Stimulated activated CD4-positive, alpha-beta T cell treated with anti-CD3 and anti-CD28 coated beads, Interleukin-4, amount 100 ng/mL, for 24 hours (primary cell): ENCODE measurements at regions not wholly inside any gene's neighbourhood (a gene's known extent, or its start where the extent isn't known, plus 50 kb on each side); places are given as distances from the start of the nearest gene placed in this dataset.
"Not testable (repeated sequence)": the region's sequence is repeated elsewhere in the genome, so short reads cannot be mapped to it uniquely, and the experiment has no call there.

Experiments used
- DNase-seq: peaks from one replicate; pipeline ENCODE4 v3.0.0-alpha.2; 2020

DNA sequence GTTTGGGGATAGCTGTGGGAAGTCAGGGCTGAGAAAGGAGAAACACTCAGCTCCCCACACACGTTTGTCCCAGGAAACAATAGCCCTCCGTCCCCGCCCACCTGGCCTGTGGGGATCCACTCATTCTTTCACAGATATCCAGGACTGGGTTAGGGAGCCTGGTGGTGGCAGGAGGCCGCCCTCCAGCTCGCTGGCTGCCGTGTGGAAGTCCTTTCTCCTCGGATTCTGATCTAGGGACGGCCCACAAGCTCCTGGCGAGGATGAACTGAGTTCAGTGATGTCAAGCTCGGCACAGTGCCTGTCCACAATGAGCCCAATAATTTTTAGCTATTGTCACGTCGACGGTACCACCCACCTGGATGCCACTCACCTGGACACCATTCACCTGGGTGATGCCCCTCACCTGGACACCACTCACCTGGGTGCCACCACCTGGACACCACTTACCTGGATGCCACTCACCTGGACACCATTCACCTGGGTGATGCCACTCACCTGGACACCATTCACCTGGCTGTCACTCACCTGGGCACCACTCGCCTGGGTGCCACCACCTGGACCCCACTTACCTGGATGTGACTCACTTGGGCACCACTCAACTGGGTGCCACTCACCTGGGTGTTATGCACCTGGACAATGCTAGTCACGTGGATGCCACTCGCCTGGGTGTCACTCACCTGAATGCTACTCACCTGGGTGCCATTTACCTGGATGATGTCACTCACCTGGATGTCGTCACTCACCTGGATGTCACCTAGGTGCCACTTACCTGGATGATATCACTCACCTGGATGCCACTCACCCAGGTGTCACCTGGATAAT, 172.5 kb upstream of the FOXF1 start:
- no peak for DNase-seq

GRCh38 chr16:86338403-86339115, 171.8 kb upstream of the FOXF1 start:
- DNase-seq: no peak

DNA sequence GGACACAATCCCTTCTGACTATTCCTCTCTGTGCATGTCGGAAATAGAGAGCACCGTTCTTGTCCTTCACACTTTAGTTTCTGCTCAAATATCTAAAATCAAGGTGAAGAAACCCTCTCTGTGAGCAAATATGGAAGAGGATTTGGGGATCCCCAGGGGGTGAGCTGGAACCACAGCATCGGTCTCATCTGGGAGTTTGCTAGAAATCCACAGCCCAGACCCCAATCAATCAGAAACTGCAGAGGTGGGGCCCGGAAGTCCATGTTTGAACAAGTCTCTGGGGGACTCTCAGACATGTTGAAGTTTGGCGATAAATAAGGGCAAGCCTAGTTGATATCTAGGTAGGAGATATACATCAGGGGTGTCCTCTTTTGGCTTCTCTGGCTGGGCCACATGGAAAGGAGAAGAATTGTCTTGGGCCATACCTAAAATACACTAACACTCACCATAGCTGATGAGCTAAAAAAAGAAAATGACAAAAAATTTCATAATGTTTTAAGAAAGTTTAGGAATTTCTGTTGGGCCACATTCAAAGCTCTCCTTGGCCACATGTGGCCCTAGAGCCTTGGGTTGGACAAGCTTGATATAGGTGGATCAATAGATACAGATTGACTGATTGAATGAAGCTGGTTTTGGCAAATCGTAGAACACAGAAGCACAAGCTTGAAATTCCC, 168.0 kb upstream of the FOXF1 start:
- DNase-seq: no peak

DNA sequence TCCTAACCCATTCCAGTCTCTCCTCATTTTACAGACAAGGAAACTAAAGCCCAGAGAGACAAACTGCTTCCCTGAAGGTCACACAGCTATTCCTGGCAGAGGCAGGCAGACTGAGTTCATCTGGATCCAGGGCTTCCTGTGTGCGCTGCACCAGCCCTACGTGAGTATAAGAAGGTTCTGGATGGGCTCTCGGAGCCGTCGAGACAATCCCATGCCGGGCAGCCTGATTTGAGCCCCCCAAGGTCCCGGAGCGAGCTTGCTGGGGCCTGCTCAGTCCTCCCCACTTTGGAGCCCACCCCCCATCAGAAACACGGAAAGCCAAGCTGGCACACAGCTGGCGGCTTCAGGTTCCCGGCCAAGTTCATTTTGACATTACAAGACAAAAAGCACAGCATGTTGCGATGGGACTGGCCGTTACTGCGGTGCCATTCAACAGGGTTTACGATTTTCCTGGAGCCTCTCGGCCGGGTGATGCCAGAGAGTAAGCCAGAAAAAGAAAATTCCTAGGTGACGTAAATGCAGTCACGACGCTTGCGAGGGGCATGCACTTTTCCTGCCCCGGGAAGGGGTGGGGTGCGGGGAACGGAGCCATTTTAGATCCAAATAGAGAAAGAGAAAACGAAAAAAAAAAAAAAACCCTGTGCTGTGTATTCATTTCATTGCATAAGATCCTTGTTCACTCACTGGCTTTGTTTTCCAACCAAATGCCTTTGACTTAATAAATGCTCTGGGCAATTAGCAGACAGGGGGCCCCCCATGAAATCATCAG, 167.1 kb upstream of the FOXF1 start:
- no peak for DNase-seq

- no peak for DNase-seq
These were observed 166.3 kb upstream of the FOXF1 start for GRCh38 chr16:86343796-86344585.

DNA sequence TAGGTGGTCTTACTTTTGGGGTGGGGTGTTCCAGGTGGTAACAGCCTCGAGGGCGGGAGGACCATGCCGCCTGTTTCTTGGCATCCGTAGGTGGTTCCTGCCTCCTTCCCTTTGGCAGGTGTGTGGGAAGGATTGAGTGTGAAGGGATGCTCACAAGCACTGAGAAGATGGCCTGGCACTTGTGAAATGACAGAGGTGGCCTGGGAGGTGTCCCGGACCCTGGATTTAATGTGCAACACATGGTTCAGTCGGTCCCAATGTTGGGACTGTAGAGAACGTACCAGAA, 165.8 kb upstream of the FOXF1 start:
- DNase-seq: no peak

DNA sequence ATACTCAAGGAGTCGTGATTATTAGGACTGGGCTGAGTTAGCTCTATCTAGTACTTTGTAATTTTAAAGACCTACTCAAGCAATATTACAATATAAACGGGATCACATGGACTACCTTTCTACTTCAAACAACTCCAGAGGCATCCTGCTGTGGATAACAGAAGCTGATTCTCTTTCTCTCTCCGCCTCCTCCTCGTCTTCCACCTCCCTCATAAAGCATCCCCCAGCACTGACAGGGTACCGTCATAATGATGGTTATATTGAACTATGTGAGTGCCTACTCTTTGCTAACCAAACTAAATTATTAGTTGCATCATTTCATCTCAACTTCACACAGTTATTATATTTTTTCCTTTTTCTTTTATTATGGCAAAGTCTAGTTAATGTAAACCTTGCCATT, 165.4 kb upstream of the FOXF1 start:
- DNase-seq: no peak

DNA sequence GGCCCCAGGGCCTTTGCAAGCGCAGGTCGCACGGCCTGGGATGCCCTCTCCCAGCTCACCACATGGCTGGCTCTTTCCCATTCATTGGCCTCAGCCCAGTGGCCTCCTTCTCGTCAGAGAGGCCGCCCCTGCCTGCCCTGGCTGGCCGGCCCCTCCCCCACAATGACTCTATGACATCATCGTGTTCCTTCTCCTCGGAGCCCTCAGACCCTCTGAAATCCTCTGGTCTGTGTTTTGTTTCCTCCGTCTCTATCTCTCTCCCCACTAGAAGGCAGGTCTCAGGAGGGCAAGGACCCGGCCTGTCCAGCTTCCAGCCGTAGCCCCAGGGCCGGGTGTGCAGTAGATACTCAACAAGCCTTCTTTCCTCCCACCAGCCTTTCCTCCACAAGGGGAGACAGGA, 164.8 kb upstream of the FOXF1 start:
- no peak for DNase-seq

DNA sequence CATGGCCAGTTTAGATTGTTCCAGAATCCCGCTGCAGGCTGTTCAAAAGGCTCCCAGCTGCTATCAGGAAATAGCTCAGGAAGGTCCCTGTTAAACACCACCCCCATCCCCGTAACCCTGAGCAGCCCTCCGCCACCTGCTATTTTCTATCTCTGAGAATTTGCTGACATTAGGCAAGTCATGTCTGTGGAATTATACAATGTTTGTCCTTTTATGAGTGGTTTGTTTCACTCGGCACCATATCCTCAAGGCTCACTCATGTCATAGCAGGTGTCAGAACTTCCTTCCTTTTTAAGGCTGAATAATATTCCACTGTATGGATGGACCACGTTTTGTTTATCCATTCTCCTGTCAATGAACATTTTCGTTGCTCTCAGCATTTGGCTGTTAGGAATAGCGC, 164.3 kb upstream of the FOXF1 start:
- DNase-seq: no peak

DNA sequence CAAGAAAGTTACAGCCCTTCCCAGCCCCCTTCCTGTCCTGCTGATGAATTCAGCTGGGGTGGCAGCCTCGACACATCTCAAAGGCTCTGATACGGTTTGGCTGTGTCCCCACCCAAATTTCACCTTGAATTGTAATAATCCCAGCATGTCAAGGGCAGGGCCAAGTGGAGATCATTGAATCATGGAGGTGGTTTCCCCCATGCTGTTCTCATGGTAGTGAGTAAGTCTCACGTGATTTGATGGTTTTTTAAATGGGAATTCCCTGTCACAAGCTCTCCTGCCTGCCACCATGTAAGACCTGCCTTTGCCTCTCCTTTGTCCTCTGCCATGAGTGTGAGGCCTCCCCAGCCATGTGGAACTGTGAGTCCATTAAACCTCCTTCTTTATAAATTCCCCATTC, 163.2 kb upstream of the FOXF1 start:
- no peak for DNase-seq

- no peak for DNase-seq
These were observed 162.3 kb upstream of the FOXF1 start for GRCh38 chr16:86347916-86348555.

GRCh38 chr16:86349338-86349900, 160.9 kb upstream of the FOXF1 start:
- no peak for DNase-seq

DNA sequence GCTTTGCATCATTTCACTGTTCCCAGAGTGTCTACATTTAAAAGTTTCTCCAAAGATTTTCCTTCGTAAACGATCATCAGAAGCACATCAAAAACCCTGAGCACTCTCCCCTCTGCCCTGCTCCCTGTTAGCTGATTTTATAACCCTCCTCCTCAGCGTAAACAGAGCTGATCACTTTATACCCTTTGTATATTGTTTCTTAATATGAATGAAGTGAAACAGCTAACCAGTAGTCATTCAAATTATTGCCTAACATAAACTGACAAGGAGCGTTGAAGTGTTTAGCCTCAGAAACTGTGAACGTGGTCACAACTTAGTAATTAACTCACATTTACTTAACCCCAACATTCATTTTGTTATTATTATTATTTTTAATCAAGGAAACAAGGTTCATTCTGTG, 160.0 kb upstream of the FOXF1 start:
- DNase-seq: no peak

DNA sequence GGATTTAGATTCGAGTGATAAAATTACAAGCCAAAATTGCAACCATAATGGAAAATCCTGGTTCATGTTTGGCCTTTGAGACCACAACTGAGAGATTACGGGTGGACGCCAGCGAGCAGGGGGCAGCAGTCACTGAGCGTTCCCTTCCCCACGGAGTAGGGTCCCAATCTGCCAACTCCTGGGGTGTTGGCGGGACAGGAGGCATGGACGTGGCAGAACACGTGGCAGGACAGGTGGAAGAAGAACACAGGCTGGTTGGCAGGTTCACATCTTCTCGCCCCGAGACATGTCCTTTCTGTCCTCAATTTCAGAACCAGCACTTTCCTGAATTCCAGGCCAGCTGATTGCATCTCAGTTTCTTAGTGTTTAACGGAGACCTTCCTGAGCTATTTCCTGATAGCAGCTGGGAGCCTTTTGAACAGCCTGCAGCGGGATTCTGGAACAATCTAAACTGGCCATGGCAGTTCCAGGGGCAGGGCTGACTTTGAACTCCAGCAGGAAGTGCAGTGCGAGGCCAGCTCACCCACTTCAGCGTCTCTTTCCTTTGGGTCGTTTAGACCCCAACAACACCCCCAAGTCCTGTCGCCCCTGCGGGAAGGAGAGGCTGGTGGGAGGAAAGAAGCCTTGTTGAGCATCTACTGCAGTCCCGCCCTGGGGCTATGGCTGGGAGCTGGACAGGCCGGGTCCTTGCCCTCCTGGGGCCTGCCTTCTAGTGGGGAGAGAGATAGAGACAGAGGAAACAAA, 159.1 kb upstream of the FOXF1 start:
- no peak for DNase-seq

- not testable (repeated sequence) for DNase-seq
These were observed 158.6 kb upstream of the FOXF1 start for GRCh38 chr16:86351785-86352139.

GRCh38 chr16:86353148-86353547, 157.2 kb upstream of the FOXF1 start:
- no peak for DNase-seq

DNA sequence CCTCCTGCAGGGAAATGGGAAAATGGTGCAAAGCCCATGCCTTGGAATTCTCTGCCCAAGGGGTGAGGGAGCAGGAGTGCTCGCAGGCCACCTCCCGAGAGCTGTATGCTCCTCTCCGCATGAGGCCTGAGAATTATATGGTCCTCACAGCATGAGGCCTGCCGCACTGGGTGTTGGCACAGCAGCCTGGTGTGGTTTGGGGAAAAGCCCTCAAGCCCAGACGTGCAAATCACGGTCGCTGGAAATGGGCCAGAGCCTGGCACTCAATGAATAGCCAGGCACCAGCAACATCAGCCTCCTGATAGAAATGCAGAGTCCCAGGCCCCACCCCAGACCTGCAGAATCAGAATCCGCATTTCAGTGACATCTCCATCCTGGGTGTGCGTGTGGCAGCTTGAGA, 156.4 kb upstream of the FOXF1 start:
- DNase-seq: no peak

GRCh38 chr16:86354641-86355513, 155.4 kb upstream of the FOXF1 start:
- DNase-seq: no peak

DNA sequence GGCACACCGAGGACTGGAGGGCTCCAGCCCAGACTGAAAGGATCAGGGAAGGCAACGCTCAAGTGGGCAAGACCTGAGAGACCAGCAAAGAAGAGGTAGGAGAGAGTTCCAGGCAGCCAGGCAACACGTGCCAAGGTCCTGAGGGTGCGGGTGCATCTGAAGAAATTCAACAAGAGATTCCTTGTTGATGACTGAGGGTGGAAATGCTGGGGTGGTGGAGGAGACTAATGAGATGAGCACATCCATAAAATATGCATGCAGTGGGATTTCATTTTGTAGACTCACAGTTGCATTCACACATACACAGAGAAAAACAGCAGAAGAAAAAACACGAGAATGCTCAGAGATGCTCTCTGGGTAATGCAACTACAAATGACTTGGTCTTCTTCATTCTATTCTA, 154.8 kb upstream of the FOXF1 start:
- DNase-seq: no peak

GRCh38 chr16:86355951-86356350, 154.4 kb upstream of the FOXF1 start:
- no peak for DNase-seq
